ENCODE measurements at regions not wholly inside any gene's neighbourhood (a gene's known extent, or its start where the extent isn't known, plus 50 kb on each side); places are given as distances from the start of the nearest gene placed in this dataset.

- intact Hi-C loops (cut with DNase I): no loop called here
- Histone ChIP-seq H3K36me3 (no peaks in the 10 kb centered on the region), H3K27ac (no peak overlapping the region), H3K4me3 (no peak overlapping the region), H3K9me3 (no peaks in the 10 kb centered on the region), H3K27me3 (ENCODE audit: low read depth) (no peaks in the 10 kb centered on the region), H3K4me1 (no peaks in the 10 kb centered on the region)
- TF ChIP-seq, protein P1, sequence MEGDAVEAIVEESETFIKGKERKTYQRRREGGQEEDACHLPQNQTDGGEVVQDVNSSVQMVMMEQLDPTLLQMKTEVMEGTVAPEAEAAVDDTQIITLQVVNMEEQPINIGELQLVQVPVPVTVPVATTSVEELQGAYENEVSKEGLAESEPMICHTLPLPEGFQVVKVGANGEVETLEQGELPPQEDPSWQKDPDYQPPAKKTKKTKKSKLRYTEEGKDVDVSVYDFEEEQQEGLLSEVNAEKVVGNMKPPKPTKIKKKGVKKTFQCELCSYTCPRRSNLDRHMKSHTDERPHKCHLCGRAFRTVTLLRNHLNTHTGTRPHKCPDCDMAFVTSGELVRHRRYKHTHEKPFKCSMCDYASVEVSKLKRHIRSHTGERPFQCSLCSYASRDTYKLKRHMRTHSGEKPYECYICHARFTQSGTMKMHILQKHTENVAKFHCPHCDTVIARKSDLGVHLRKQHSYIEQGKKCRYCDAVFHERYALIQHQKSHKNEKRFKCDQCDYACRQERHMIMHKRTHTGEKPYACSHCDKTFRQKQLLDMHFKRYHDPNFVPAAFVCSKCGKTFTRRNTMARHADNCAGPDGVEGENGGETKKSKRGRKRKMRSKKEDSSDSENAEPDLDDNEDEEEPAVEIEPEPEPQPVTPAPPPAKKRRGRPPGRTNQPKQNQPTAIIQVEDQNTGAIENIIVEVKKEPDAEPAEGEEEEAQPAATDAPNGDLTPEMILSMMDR (IDR thresholded peaks at IDR 0.05): no peak
- DNase-seq: no peak
- no peak for ATAC-seq
These were observed 207.7 kb upstream of the MAN1A1 start for GRCh38 chr6:119557239-119557638.

DNA sequence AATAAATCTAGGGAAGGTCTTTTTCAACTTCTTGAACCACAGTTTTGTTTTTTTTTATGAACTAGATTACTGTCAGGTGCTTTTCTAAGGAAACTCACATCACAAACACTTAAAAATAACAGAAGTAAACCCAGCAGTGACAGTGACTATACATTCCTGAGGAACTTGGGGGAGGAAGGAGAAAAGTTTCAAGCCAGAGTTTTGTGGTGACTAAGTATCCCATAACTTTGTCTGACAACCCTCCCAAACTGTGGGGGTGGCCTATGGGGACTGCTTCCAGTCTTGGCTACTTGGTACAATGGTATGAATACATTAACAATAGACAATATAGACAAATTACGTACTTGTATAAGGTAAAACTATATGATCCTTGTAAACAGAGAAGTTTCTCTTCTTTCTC lies 202.5 kb upstream of the MAN1A1 start:
- DNase-seq (no peak), ATAC-seq (no peak)
- intact Hi-C loops (cut with DNase I): no loop called here
- Histone ChIP-seq H3K27me3 (ENCODE audit: low read depth) (no peaks in the 10 kb centered on the region), H3K4me3 (no peak overlapping the region), H3K9me3 (no peaks in the 10 kb centered on the region), H3K36me3 (no peaks in the 10 kb centered on the region), H3K4me1 (no peaks in the 10 kb centered on the region), H3K27ac (no peak overlapping the region)
- TF ChIP-seq, protein P1 (IDR thresholded peaks at IDR 0.05): no peak

DNA sequence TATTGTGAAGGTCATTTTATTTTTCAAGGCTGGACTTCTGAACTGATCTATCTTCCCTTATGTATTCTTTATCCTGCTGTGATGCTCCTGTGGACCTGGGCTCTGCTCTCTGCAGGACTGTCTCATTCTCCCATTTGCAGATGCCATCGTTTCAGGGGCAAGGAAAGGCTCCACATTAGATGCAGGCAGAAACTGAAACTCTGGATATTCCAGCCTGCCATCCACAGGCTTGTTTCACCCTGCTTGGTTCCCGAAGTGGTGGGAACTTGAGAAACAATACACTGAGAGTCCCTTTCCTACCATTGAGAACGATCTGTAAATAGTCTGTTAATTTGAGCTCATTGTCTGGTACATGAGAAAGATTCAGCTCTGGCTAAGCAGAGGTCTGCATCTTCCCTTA lies 197.5 kb upstream of the MAN1A1 start:
- intact Hi-C loops (cut with DNase I): no loop called here
- H3K9me3 ChIP-seq: no peaks in the 10 kb centered on the region
- no peak overlapping the region for H3K27ac ChIP-seq
- H3K4me3 ChIP-seq: no peak overlapping the region
- no peaks in the 10 kb centered on the region for H3K36me3 ChIP-seq
- TF ChIP-seq, protein P1 (IDR thresholded peaks at IDR 0.05): no peak
- H3K27me3 ChIP-seq (ENCODE audit: low read depth): no peaks in the 10 kb centered on the region
- no peaks in the 10 kb centered on the region for H3K4me1 ChIP-seq
- ATAC-seq (no peak), DNase-seq (no peak)

DNA sequence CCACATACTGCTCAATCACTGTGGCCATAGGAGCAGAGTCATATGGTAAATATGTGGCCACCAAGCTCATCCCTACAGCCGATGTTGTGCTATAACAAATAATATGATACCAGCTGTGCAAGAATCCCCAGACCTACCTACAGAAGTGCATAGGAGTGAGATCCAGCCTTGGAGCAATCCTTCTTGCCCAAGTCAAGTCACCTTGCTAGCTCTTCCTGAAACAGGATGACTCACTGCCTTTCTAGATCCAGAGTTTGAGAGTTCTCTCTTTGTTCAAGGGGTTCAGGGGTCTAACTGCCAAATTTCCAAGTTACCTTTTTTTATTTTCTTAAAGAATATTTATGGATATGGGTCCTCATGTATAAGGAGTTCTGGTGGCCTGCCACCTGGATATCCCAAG lies 195.7 kb upstream of the MAN1A1 start:
- ATAC-seq: no peak
- no peaks in the 10 kb centered on the region for H3K9me3 ChIP-seq
- H3K27ac ChIP-seq: no peak overlapping the region
- H3K4me1 ChIP-seq: no peaks in the 10 kb centered on the region
- intact Hi-C loops (cut with DNase I): no loop called here
- H3K36me3 ChIP-seq: no peaks in the 10 kb centered on the region
- TF ChIP-seq, protein P1 (IDR thresholded peaks at IDR 0.05): no peak
- no peaks in the 10 kb centered on the region for H3K27me3 ChIP-seq (ENCODE audit: low read depth)
- no peak for DNase-seq
- no peak overlapping the region for H3K4me3 ChIP-seq

DNA sequence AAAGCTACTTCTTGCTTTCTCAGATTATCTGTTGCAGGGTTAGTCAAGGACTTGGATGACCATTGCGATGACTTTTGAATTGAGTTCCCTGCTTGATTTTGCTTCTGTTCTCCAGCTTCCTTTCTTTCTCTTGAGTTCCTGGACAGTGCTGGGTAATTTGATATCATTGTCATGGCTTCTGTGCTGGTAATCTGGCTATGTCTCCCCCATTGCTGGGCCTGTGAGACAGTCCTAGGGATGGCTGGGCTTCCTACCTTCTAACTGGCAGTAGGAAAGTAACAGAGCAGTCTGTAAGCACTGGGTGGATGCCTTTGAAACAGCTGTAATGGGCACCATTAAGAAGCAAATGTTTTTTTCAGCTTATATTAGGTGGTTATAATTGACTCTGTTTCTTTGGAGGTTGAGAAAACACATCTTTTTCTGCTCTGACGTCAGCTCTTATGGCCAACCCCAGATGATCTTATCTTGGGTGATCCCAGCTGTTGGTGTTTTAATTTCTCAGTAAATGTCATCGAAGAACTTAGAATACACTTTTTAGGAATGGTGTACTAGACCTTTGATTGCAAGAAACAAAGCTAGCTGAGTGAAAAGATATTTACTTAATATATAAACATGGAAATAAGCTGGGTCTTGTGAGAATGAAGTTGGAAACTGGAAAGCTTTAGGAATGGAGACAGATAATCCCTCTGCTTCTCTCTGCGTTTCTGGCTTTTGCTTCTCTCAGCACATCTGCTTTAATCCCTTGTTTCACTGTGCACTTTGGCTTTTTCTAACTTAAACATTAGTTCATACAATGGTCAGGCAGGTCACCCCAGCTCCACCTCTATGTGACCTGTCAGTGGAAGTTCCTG lies 195.0 kb upstream of the MAN1A1 start:
- H3K36me3 ChIP-seq: no peaks in the 10 kb centered on the region
- no peaks in the 10 kb centered on the region for H3K9me3 ChIP-seq
- H3K4me3 ChIP-seq: no peak overlapping the region
- intact Hi-C loops (cut with DNase I): no loop called here
- no peak overlapping the region for H3K27ac ChIP-seq
- ATAC-seq: no peak
- H3K4me1 ChIP-seq: no peaks in the 10 kb centered on the region
- no peaks in the 10 kb centered on the region for H3K27me3 ChIP-seq (ENCODE audit: low read depth)
- TF ChIP-seq, protein P1 (IDR thresholded peaks at IDR 0.05): no peak
- no peak for DNase-seq

Measured in lower lobe of right lung (tissue), 2 donors.